Subcutaneous abdominal adipose tissue (tissue), 5 donors: ENCODE measurements at regions not wholly inside any gene's neighbourhood (a gene's known extent, or its start where the extent isn't known, plus 50 kb on each side); places are given as distances from the start of the nearest gene placed in this dataset.

Experiments
- H3K27ac ChIP-seq: one replicate; pipeline ENCODE4 v1.7.0; 2013; ENCODE audit warnings: low read depth, mild to moderate bottlenecking, inconsistent platforms, low read length, moderate library complexity
- H3K27me3 ChIP-seq, 5 donors: one replicate each; pipeline ENCODE4 v1.7.0; 2013; ENCODE audit warnings: low read length in 5 of 5, inconsistent platforms in 1 of 5; ENCODE audit not compliant: control insufficient read depth in 5 of 5, insufficient read depth in 4 of 5
- H3K36me3 ChIP-seq, 5 donors: one replicate each; pipeline ENCODE4 v1.7.0; 2013; ENCODE audit warnings: low read length in 5 of 5; ENCODE audit not compliant: control insufficient read depth in 5 of 5, insufficient read depth in 5 of 5
- H3K4me1 ChIP-seq, 5 donors: one replicate each; pipeline ENCODE4 v1.7.0; 2013; ENCODE audit warnings: low read length in 5 of 5, mild to moderate bottlenecking in 3 of 5, moderate library complexity in 1 of 5; ENCODE audit not compliant: control insufficient read depth in 5 of 5, insufficient read depth in 5 of 5
- H3K4me3 ChIP-seq, 5 donors: one replicate each; pipeline ENCODE4 v1.7.0; 2013; ENCODE audit warnings: low read length in 5 of 5, low read depth in 1 of 5
- H3K9ac ChIP-seq, 5 donors: one replicate each; pipeline ENCODE4 v1.7.0; 2013; ENCODE audit warnings: low read length in 5 of 5, mild to moderate bottlenecking in 4 of 5, moderate library complexity in 3 of 5
- H3K9me3 ChIP-seq, 5 donors: one replicate each; pipeline ENCODE4 v1.7.0; 2013; ENCODE audit warnings: low read length in 5 of 5; ENCODE audit not compliant: control insufficient read depth in 5 of 5
- donor health status: healthy.
- donor health status: healthy.
- donor health status: healthy.
- donor health status: healthy.
- donor health status: healthy.

- H3K36me3 ChIP-seq = peaks cover 4 to 31% (median 15%) of the 10 kb centered on the region in 5 donors
- H3K27me3 ChIP-seq = no peaks in the 10 kb centered on the region
- no peak overlapping the region for H3K4me3 ChIP-seq
- peaks cover 0 to 7% (median 3%) of the 10 kb centered on the region in 5 donors for H3K4me1 ChIP-seq
- H3K9me3 ChIP-seq = no peaks in the 10 kb centered on the region
- no peak overlapping the region for H3K9ac ChIP-seq
- H3K27ac ChIP-seq = no peak overlapping the region
Observed at GRCh38 chr2:74077636-74078035, 70.1 kb downstream of the BOLA3 start.

DNA sequence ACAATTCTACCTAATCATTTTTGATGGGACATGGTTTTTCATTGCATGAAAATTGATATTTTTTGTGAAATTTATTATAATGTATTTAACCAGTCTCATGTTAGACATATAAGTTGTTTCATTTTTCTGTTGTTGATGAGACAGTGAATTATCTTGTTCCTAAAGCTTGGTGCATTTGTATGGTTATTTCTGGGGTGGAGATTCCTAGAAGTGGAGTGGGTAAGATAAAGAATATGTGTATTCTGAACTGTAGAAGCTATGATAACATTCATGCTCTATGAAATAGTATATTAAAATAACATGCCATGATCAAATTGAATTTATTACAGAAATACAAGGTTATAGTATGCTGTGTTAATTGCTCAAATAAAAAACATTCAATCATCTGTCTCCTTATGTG is 69.2 kb downstream of the BOLA3 start:
- Histone ChIP-seq H3K9me3 (no peaks in the 10 kb centered on the region), H3K4me3 (no peak overlapping the region), H3K4me1 (peaks cover 0 to 6% (median 3%) of the 10 kb centered on the region in 5 donors), H3K27ac (no peak overlapping the region), H3K36me3 (peaks cover 4 to 39% (median 21%) of the 10 kb centered on the region in 5 donors), H3K27me3 (no peaks in the 10 kb centered on the region), H3K9ac (no peak overlapping the region)

DNA sequence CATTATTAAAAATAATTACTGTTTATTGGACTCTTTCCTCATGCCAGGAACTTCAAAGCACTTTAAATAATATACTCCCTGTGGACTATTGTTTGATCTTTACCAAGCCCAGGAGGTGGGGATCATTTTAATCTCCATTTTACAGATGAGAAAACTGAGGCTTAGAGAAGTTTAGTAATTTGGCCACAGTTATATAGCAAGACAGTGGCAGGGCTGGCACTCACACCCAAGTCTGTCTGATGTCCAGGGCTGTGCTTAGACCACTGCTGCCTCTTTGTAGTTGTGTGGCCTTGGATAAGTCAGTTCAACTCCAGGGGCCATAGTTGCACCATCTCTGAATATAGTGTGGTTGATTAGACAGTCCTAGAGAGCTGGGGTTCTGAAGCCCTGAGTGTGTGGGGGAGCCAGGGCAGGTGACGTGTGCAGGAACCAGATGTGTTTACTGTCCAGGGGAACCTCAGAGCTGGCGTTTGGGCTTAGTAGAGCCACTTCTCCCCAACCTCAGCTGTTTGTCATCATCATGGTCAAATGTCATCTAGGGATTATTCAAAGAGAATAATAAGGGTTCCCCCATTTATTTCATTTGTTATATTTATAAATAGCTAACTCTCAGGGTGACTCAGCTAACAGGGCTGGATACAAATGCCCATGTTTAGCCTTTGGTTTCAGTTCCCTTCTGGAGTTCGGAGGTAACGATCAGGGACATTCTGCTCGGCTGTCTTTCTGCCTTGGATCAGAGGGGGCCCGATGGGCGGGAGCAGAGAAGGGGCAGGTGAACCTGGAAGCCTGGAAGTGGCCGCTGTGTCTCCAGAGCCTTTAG is 68.0 kb downstream of the BOLA3 start:
- Histone ChIP-seq H3K27me3 (no peaks in the 10 kb centered on the region), H3K9ac (no peak overlapping the region), H3K36me3 (peaks cover 0 to 37% (median 21%) of the 10 kb centered on the region in 5 donors), H3K27ac (no peak overlapping the region), H3K9me3 (no peaks in the 10 kb centered on the region), H3K4me3 (no peak overlapping the region), H3K4me1 (peaks cover 0 to 6% (median 3%) of the 10 kb centered on the region in 5 donors)

GRCh38 chr2:74080346-74080745 is 67.4 kb downstream of the BOLA3 start:
- H3K27me3 ChIP-seq = no peaks in the 10 kb centered on the region
- H3K36me3 ChIP-seq = peaks cover 0 to 39% (median 23%) of the 10 kb centered on the region in 5 donors
- no peak overlapping the region for H3K4me3 ChIP-seq
- no peak overlapping the region for H3K9ac ChIP-seq
- H3K4me1 ChIP-seq = peaks cover 0 to 6% (median 3%) of the 10 kb centered on the region in 5 donors
- H3K27ac ChIP-seq = no peak overlapping the region
- H3K9me3 ChIP-seq = no peaks in the 10 kb centered on the region

- Histone ChIP-seq H3K27me3 (no peaks in the 10 kb centered on the region), H3K9ac (no peak overlapping the region), H3K4me3 (no peak overlapping the region), H3K36me3 (peaks cover 0 to 45% (median 26%) of the 10 kb centered on the region in 5 donors), H3K4me1 (peaks cover 0 to 6% (median 3%) of the 10 kb centered on the region in 5 donors), H3K27ac (no peak overlapping the region), H3K9me3 (no peaks in the 10 kb centered on the region)
Observed at GRCh38 chr2:74081030-74081762, 66.5 kb downstream of the BOLA3 start.

DNA sequence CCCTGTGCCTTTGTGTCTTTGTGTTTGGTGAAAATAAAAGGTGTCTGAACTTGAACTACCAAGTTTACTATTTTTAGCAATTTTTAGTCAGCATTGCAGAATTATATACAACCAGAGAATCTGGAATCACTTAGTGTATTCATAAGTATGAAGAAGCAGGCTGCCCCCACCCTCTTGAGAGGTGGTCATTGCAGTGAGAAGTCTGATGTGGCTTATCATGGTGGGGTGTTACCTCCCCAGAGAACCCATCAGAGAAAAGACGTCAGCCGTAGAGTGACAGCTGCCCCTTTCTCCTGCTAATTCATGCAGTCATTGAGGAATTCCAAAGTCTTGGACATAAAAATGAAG is 66.0 kb downstream of the BOLA3 start:
- Histone ChIP-seq H3K27ac (no peak overlapping the region), H3K9me3 (no peaks in the 10 kb centered on the region), H3K9ac (no peak overlapping the region), H3K36me3 (peaks cover 0 to 45% (median 26%) of the 10 kb centered on the region in 5 donors), H3K4me3 (no peak overlapping the region), H3K27me3 (no peaks in the 10 kb centered on the region), H3K4me1 (peaks cover 0 to 6% (median 3%) of the 10 kb centered on the region in 5 donors)

GRCh38 chr2:74083750-74084149 is 64.0 kb downstream of the BOLA3 start:
- Histone ChIP-seq H3K9me3 (no peaks in the 10 kb centered on the region), H3K9ac (no peak overlapping the region), H3K4me1 (peaks cover 0 to 6% (median 3%) of the 10 kb centered on the region in 5 donors), H3K36me3 (peaks cover 0 to 63% (median 33%) of the 10 kb centered on the region in 5 donors), H3K4me3 (no peak overlapping the region), H3K27ac (no peak overlapping the region), H3K27me3 (no peaks in the 10 kb centered on the region)
